HEK293 (cell line): ENCODE measurements at regions not wholly inside any gene's neighbourhood (a gene's known extent, or its start where the extent isn't known, plus 50 kb on each side); places are given as distances from the start of the nearest gene placed in this dataset.
"Not testable (repeated sequence)": the region's sequence is repeated elsewhere in the genome, so short reads cannot be mapped to it uniquely, and the experiment has no call there.

Experiments used
- CTCF ChIA-PET: fragments of 350-600 bp; formaldehyde crosslinking; extraction: SDS; loops from one replicate; lab custom pipeline; 2021; ENCODE audit warnings: antibody characterized with exemption; lab: Yijun Ruan, JAX
- POLR2A ChIA-PET: fragments of 300-600 bp; formaldehyde crosslinking; extraction: SDS; loops from one replicate; lab custom pipeline; 2020; ENCODE audit warnings: antibody characterized with exemption, inconsistent platforms; lab: Yijun Ruan, JAX
- H3K27ac ChIP-seq: fragments of 200-500 bp; sonication (Bioruptor generic); 2 replicates; pipeline ENCODE4 v1.5.1; 2014; ENCODE audit warnings: low read depth, low read length, control low read depth, inconsistent platforms; ENCODE audit errors: extremely low read depth
- H3K36me3 ChIP-seq, 2 experiments: fragments of 200-500 bp in 1 of 2; sonication (Bioruptor generic) in 1 of 2; 1 replicate in 1 of 2; 2 replicates in 1 of 2; pipeline ENCODE4 v1.5.1; 2014 to 2017; ENCODE audit warnings: inconsistent platforms in 2 of 2, low read length in 2 of 2; ENCODE audit not compliant: control insufficient read depth in 2 of 2, insufficient read depth in 1 of 2
- H3K4me1 ChIP-seq: fragments of 200-500 bp; sonication (Bioruptor generic); 2 replicates; pipeline ENCODE4 v1.5.1; 2014; ENCODE audit warnings: mild to moderate bottlenecking, low read length, inconsistent platforms; ENCODE audit not compliant: control insufficient read depth, insufficient read depth
- H3K4me3 ChIP-seq: 2 replicates; pipeline ENCODE4 v1.5.1; 2011; ENCODE audit warnings: low read depth, mild to moderate bottlenecking, control low read depth, low read length, moderate library complexity
- H3K9me3 ChIP-seq: fragments of 200-500 bp; sonication (Bioruptor generic); 2 replicates; pipeline ENCODE4 v1.5.1; 2014; ENCODE audit warnings: low read depth, low read length, inconsistent platforms; ENCODE audit not compliant: control insufficient read depth, insufficient read depth
- ATF2 ChIP-seq: fragments of 450-650 bp; formaldehyde crosslinking; IDR thresholded peaks from 2 replicates; pipeline ENCODE4 v1.5.1; 2016; ENCODE audit warnings: missing biosample characterization, missing genetic modification characterization, low read depth
- PRDM10 ChIP-seq: fragments of 450-650 bp; formaldehyde crosslinking; IDR thresholded peaks from 2 replicates; pipeline ENCODE4 v1.5.1; 2016; ENCODE audit warnings: missing biosample characterization, missing genetic modification characterization
- PRDM6 ChIP-seq: fragments of 450-650 bp; formaldehyde crosslinking; IDR thresholded peaks from 2 replicates; pipeline ENCODE4 v1.5.1; 2017; ENCODE audit warnings: missing biosample characterization, missing genetic modification characterization
- SP7 ChIP-seq: fragments of 450-650 bp; formaldehyde crosslinking; IDR thresholded peaks from 2 replicates; pipeline ENCODE4 v1.5.1; 2016; ENCODE audit warnings: missing biosample characterization, missing genetic modification characterization
- TSHZ1 ChIP-seq: fragments of 450-650 bp; formaldehyde crosslinking; IDR thresholded peaks from 2 replicates; pipeline ENCODE4 v1.5.1; 2016; ENCODE audit warnings: missing biosample characterization, missing genetic modification characterization, borderline replicate concordance
- ZBTB17 ChIP-seq: fragments of 450-650 bp; formaldehyde crosslinking; IDR thresholded peaks from 2 replicates; pipeline ENCODE4 v1.5.1; 2016; ENCODE audit warnings: missing biosample characterization, missing genetic modification characterization
- ZNF146 ChIP-seq: fragments of 450-650 bp; formaldehyde crosslinking; IDR thresholded peaks from 2 replicates; pipeline ENCODE4 v1.5.1; 2016; ENCODE audit warnings: missing biosample characterization, missing genetic modification characterization
- ZNF157 ChIP-seq: fragments of 450-650 bp; formaldehyde crosslinking; IDR thresholded peaks from 2 replicates; pipeline ENCODE4 v1.5.1; 2016; ENCODE audit warnings: missing biosample characterization, missing genetic modification characterization
- ZNF184 ChIP-seq: fragments of 450-650 bp; IDR thresholded peaks from 2 replicates; pipeline ENCODE4 v1.5.1; 2018; ENCODE audit warnings: missing biosample characterization, mild to moderate bottlenecking, missing genetic modification characterization
- ZNF214 ChIP-seq: fragments of 450-650 bp; formaldehyde crosslinking; IDR thresholded peaks from 2 replicates; pipeline ENCODE4 v1.5.1; 2017; ENCODE audit warnings: missing biosample characterization, mild to moderate bottlenecking, missing genetic modification characterization, borderline replicate concordance
- ZNF223 ChIP-seq: fragments of 450-650 bp; formaldehyde crosslinking; IDR thresholded peaks from 2 replicates; pipeline ENCODE4 v1.5.1; 2016; ENCODE audit warnings: missing biosample characterization, missing genetic modification characterization
- ZNF311 ChIP-seq: fragments of 450-650 bp; formaldehyde crosslinking; IDR thresholded peaks from 2 replicates; pipeline ENCODE4 v1.5.1; 2017; ENCODE audit warnings: missing biosample characterization, missing genetic modification characterization, borderline replicate concordance
- ZNF449 ChIP-seq: fragments of 450-650 bp; formaldehyde crosslinking; IDR thresholded peaks from 2 replicates; pipeline ENCODE4 v1.5.1; 2017; ENCODE audit warnings: missing biosample characterization, mild to moderate bottlenecking, missing genetic modification characterization, moderate library complexity
- ZNF48 ChIP-seq: fragments of 450-650 bp; formaldehyde crosslinking; IDR thresholded peaks from 2 replicates; pipeline ENCODE4 v1.5.1; 2016; ENCODE audit warnings: missing biosample characterization, missing genetic modification characterization
- ZNF514 ChIP-seq: fragments of 450-650 bp; formaldehyde crosslinking; IDR thresholded peaks from 2 replicates; pipeline ENCODE4 v1.5.1; 2016; ENCODE audit warnings: missing biosample characterization, missing genetic modification characterization
- ZNF596 ChIP-seq: fragments of 450-650 bp; IDR thresholded peaks from 2 replicates; pipeline ENCODE4 v1.5.0; 2018; ENCODE audit warnings: missing biosample characterization, mild to moderate bottlenecking, missing genetic modification characterization, moderate library complexity
- ZNF624 ChIP-seq: fragments of 450-650 bp; formaldehyde crosslinking; IDR thresholded peaks from 2 replicates; pipeline ENCODE4 v1.5.1; 2017; ENCODE audit warnings: missing biosample characterization, missing genetic modification characterization
- ZNF707 ChIP-seq: fragments of 450-650 bp; formaldehyde crosslinking; IDR thresholded peaks from 2 replicates; pipeline ENCODE4 v1.5.1; 2016; ENCODE audit warnings: missing biosample characterization, missing genetic modification characterization
- ZNF843 ChIP-seq: fragments of 450-650 bp; formaldehyde crosslinking; IDR thresholded peaks from 2 replicates; pipeline ENCODE4 v1.5.1; 2016; ENCODE audit warnings: missing biosample characterization, missing genetic modification characterization

GRCh38 chr2:58387701-58388100, 146.6 kb upstream of the FANCL start:
- ChIA-PET POLR2A (no interaction called here), CTCF (no interaction called here)
- Histone ChIP-seq H3K4me3 (no peak overlapping the region), H3K4me1 (no peaks in the 10 kb centered on the region), H3K9me3 (no peaks in the 10 kb centered on the region), H3K27ac (no peak overlapping the region), H3K36me3 (no peaks in the 10 kb centered on the region)
- TF ChIP-seq ZNF311 (tag by site-specific recombination) (no peak), ZNF596 (no peak), ZNF514 (no peak), ZNF157 (tag by site-specific recombination) (no peak), ZNF843 (tag by site-specific recombination) (no peak), ZBTB17 (no peak), ZNF146 (no peak), ZNF223 (no peak), TSHZ1 (tag by site-specific recombination) (no peak), PRDM10 (tag by site-specific recombination) (no peak), ZNF48 (tag by site-specific recombination) (no peak), PRDM6 (no peak), ZNF449 (tag by site-specific recombination) (no peak), ZNF184 (no peak), ZNF624 (tag by site-specific recombination) (no peak), ATF2 (tag by site-specific recombination) (no peak), ZNF707 (tag by site-specific recombination) (no peak), ZNF214 (tag by site-specific recombination) (no peak), SP7 (no peak)

- POLR2A ChIA-PET, H3K36me3 ChIP-seq, H3K4me1 ChIP-seq, H3K9me3 ChIP-seq, CTCF ChIA-PET, H3K4me3 ChIP-seq, H3K27ac ChIP-seq: not testable (repeated sequence)
Measured at GRCh38 chr2:58386904-58387303, 145.8 kb upstream of the FANCL start.
